Panc1 (cell line): ENCODE measurements at regions not wholly inside any gene's neighbourhood (a gene's known extent, or its start where the extent isn't known, plus 50 kb on each side); places are given as distances from the start of the nearest gene placed in this dataset.

ENCODE experiments used
- ATAC-seq: fragments of 200-7000 bp; cut with Tn5 transposase; 2 replicates; pipeline ENCODE4 v1.9.1; 2020; ENCODE audit warnings: mild to moderate bottlenecking, moderate library complexity
- BruUV-seq: library from RNA; stranded (reverse); fragments of 400-500 nt; replicated peaks from 2 replicates; lab custom pipeline; 2021; lab: Mats Ljungman, UMichigan
- CTCF ChIA-PET: fragments of 300-600 bp; sonication (Branson Sonifier 250); formaldehyde crosslinking; loops from one replicate; lab custom pipeline; 2022; ENCODE audit warnings: antibody characterized with exemption; lab: Charles Lee
- POLR2A ChIA-PET: fragments of 300-600 bp; sonication (Branson Sonifier 250); formaldehyde crosslinking; loops from one replicate; lab custom pipeline; 2022; ENCODE audit warnings: antibody characterized with exemption; lab: Charles Lee
- DNase-seq: peaks from one replicate; pipeline ENCODE4 v3.0.0-alpha.2; 2010; ENCODE audit warnings: low read depth, low spot score
- H3K27ac ChIP-seq: 2 replicates; pipeline ENCODE4 v1.5.1; 2011; ENCODE audit warnings: mild to moderate bottlenecking, low read length, inconsistent platforms
- H3K27me3 ChIP-seq: fragments of 200-500 bp; sonication (Bioruptor generic); 2 replicates; pipeline ENCODE4 v1.6.0; 2014; ENCODE audit warnings: low read length, inconsistent platforms; ENCODE audit not compliant: control insufficient read depth, insufficient read depth
- H3K36me3 ChIP-seq: fragments of 200-500 bp; sonication (Bioruptor generic); 2 replicates; pipeline ENCODE4 v1.5.1; 2014; ENCODE audit warnings: inconsistent platforms, mild to moderate bottlenecking, low read length, moderate library complexity; ENCODE audit not compliant: control insufficient read depth, insufficient read depth
- H3K4me1 ChIP-seq: 2 replicates; pipeline ENCODE4 v1.5.1; 2011; ENCODE audit warnings: inconsistent platforms, mild to moderate bottlenecking, low read length, moderate library complexity; ENCODE audit not compliant: control insufficient read depth, insufficient read depth
- H3K4me3 ChIP-seq, 2 experiments: 2 replicates each; pipeline ENCODE4 v1.5.1; 2011 to 2012; ENCODE audit warnings: low read depth in 2 of 2, low read length in 2 of 2, mild to moderate bottlenecking in 2 of 2, inconsistent platforms in 1 of 2, moderate library complexity in 1 of 2
- H3K9me3 ChIP-seq: fragments of 200-500 bp; sonication (Bioruptor generic); 2 replicates; pipeline ENCODE4 v1.5.1; 2014; ENCODE audit warnings: low read depth, mild to moderate bottlenecking, inconsistent platforms, low read length, moderate library complexity; ENCODE audit not compliant: control insufficient read depth, insufficient read depth
- CTCF ChIP-seq: fragments of 450-650 bp; IDR thresholded peaks from 2 replicates; pipeline ENCODE4 v1.5.1; 2017; ENCODE audit warnings: mild to moderate bottlenecking
- POLR2AphosphoS5 ChIP-seq: IDR thresholded peaks from 2 replicates; pipeline ENCODE4 v1.6.1; 2012; ENCODE audit warnings: mild to moderate bottlenecking, low read depth, low read length, moderate library complexity
- REST ChIP-seq, 2 experiments: IDR thresholded peaks; 2 replicates each; pipeline ENCODE4 v1.6.1; 2011 to 2012; ENCODE audit warnings: low read depth in 2 of 2, control low read depth in 1 of 2, low read length in 1 of 2, mild to moderate bottlenecking in 1 of 2, moderate library complexity in 1 of 2; ENCODE audit not compliant: insufficient read depth in 1 of 2
- SIN3A ChIP-seq: IDR thresholded peaks from 2 replicates; pipeline ENCODE4 v1.6.1; 2012; ENCODE audit warnings: low read depth, mild to moderate bottlenecking, low read length, moderate library complexity, borderline replicate concordance; ENCODE audit not compliant: insufficient read depth
- TCF7L2 ChIP-seq: IDR thresholded peaks from 2 replicates; pipeline ENCODE4 v1.6.1; 2011; ENCODE audit warnings: mild to moderate bottlenecking, low read depth, low read length, inconsistent platforms
- in situ Hi-C: cut with HindIII; loops from 2 replicates; pipeline ENCODE4 v1.10.0; 2016; ENCODE audit warnings: low sequenced_read_pairs, low pct_unique_long_range_greater_than_20kb
- intact Hi-C: fragments of 100-400 bp; cut with micrococcal nuclease; formaldehyde crosslinking; loops from one replicate; pipeline ENCODE4 v1.10.0; 2022; ENCODE audit not compliant: unreplicated experiment

GRCh38 chr18:43936176-43936575, 658.9 kb upstream of the SYT4 start:
- Histone ChIP-seq H3K4me1 (no peaks in the 10 kb centered on the region), H3K27me3 (no peaks in the 10 kb centered on the region), H3K4me3 (no peak overlapping the region), H3K27ac (no peak overlapping the region), H3K9me3 (no peaks in the 10 kb centered on the region), H3K36me3 (no peaks in the 10 kb centered on the region)
- ATAC-seq (no peak), DNase-seq (no peak)
- intact Hi-C loops = no loop called here
- TF ChIP-seq SIN3A = no peak
- no peak for TF ChIP-seq POLR2AphosphoS5
- TF ChIP-seq TCF7L2 = no peak
- no peak for TF ChIP-seq CTCF
- CTCF ChIA-PET = no interaction called here
- BruUV-seq = no TSS peak
- in situ Hi-C loops = no loop called here
- POLR2A ChIA-PET = no interaction called here

- CTCF ChIA-PET = no interaction called here
- POLR2A ChIA-PET = no interaction called here
- in situ Hi-C loops = no loop called here
- intact Hi-C loops = no loop called here
- ATAC-seq (no peak), DNase-seq (no peak)
- Histone ChIP-seq H3K9me3 (no peaks in the 10 kb centered on the region), H3K27ac (no peak overlapping the region), H3K4me1 (no peaks in the 10 kb centered on the region), H3K27me3 (no peaks in the 10 kb centered on the region), H3K4me3 (no peak overlapping the region), H3K36me3 (no peaks in the 10 kb centered on the region)
- no TSS peak for BruUV-seq
- TF ChIP-seq CTCF = no peak
- TF ChIP-seq REST (IDR thresholded peaks at IDR 0.05; ENCODE audit: insufficient read depth in 1 of 2, low read depth in 2 of 2, low read length in 1 of 2) = no peak
- no peak for TF ChIP-seq POLR2AphosphoS5
- no peak for TF ChIP-seq TCF7L2
Observed at GRCh38 chr18:43949291-43949690, 672.0 kb upstream of the SYT4 start.
